DND-41 (cell line): ENCODE measurements at regions not wholly inside any gene's neighbourhood (a gene's known extent, or its start where the extent isn't known, plus 50 kb on each side); places are given as distances from the start of the nearest gene placed in this dataset.

Experiments
- EZH2 ChIP-seq: IDR thresholded peaks from 3 replicates; pipeline ENCODE4 v1.6.1; 2012; ENCODE audit warnings: borderline replicate concordance, low read depth, mild to moderate bottlenecking, moderate library complexity, low read length, inconsistent platforms; ENCODE audit not compliant: severe bottlenecking
- TF ChIP-seq, protein P1 (sequence below): IDR thresholded peaks from 2 replicates; pipeline ENCODE4 v1.5.1; 2012; ENCODE audit warnings: borderline replicate concordance, low read length, moderate library complexity, mild to moderate bottlenecking; ENCODE audit not compliant: poor library complexity, severe bottlenecking; ENCODE audit errors: extremely low read depth

DNA sequence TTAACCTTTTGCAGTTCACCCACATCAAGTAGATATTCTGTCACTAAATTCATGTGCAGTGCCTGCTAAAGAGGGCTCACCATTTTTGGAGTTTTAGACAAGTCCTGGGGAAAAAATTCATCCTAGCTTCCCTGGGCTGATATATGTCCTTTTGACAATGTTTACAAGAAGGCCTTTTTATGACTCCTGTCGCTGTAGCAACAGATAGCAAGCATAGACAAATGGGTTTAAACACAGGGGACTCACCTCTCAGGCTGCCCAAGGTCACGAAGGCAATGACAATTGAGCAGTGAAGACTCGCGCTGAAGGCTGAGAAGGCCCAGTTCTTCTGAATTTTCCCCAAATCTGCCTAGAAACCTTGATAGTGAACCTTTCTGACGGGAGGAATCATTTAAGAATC is 150.7 kb upstream of the CPM start:
- TF ChIP-seq, protein P1, sequence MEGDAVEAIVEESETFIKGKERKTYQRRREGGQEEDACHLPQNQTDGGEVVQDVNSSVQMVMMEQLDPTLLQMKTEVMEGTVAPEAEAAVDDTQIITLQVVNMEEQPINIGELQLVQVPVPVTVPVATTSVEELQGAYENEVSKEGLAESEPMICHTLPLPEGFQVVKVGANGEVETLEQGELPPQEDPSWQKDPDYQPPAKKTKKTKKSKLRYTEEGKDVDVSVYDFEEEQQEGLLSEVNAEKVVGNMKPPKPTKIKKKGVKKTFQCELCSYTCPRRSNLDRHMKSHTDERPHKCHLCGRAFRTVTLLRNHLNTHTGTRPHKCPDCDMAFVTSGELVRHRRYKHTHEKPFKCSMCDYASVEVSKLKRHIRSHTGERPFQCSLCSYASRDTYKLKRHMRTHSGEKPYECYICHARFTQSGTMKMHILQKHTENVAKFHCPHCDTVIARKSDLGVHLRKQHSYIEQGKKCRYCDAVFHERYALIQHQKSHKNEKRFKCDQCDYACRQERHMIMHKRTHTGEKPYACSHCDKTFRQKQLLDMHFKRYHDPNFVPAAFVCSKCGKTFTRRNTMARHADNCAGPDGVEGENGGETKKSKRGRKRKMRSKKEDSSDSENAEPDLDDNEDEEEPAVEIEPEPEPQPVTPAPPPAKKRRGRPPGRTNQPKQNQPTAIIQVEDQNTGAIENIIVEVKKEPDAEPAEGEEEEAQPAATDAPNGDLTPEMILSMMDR = no peak
- no peak for TF ChIP-seq EZH2
